ENCODE measurements at regions not wholly inside any gene's neighbourhood (a gene's known extent, or its start where the extent isn't known, plus 50 kb on each side); places are given as distances from the start of the nearest gene placed in this dataset.

- no peak for DNase-seq (ENCODE audit: low read depth in 2 of 2)
Measured at GRCh38 chr1:59241909-59242308, 55.0 kb upstream of the FGGY start.

DNA sequence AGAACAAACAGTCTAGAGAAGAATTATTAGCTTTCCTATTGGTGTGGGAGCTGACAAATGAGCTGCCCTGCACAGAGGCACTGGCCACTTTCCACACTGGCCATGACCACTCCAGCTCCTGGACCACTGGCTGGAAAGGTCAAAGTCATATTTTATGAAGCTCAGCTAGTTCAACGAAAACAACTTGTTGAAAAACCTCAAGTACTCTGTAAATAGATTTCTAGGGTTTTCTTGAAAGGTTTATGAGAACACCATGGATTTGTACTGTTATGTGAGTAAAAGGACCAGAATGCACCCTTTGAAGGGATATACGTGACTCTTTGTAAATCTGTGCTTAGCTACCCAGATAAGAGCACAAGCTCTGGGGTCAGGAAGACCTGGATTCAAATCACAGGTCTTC is 54.5 kb upstream of the FGGY start:
- no peak for DNase-seq (ENCODE audit: low read depth in 2 of 2)

DNA sequence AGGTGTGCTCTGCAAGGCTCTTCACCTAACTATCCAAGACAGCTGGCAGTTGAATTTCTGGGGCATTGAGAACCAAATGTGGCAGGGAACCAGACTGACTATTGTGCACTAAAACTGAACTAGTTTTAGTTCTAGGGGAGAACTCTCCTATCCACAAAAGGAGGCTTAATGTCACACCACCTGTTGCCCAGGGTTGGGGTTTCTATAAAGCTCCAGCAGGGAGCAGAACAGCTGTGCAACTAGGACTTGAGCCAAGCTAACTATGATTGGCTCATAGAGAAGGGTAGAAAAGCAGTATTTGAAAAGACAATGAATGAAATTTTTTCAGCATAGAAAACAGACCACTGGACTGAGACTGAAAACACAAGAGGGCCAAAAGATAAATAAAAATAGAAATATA is 53.3 kb upstream of the FGGY start:
- DNase-seq (ENCODE audit: low read depth in 2 of 2), result no peak

- DNase-seq (ENCODE audit: low read depth in 2 of 2), result no peak
Measured at GRCh38 chr1:59243978-59244377, 52.9 kb upstream of the FGGY start.

DNA sequence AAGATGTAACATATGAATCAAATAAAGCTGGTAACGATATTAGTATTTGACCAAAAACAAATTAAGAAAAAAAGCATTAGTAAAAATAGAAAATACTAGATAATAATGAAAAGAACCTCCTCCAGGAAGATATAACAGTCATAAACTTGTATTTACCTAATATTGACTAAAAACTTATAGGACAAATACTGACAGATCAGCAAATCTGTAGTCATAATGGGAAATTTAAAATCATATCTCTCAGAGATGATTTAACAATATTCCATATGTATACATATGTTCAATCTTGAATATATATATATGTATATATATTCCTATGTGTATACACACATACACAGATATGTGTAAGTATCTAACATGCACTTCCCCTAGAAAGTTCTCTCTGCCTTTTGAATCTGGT is 52.0 kb upstream of the FGGY start:
- no peak for DNase-seq (ENCODE audit: low read depth in 2 of 2)
